KMS-11 (cell line): ENCODE measurements at regions not wholly inside any gene's neighbourhood (a gene's known extent, or its start where the extent isn't known, plus 50 kb on each side); places are given as distances from the start of the nearest gene placed in this dataset.

Experiments used
- H2AFZ ChIP-seq: fragments of 200-600 bp; sonication (generic); 2 replicates; pipeline ENCODE4 v1.6.1; 2016; ENCODE audit warnings: antibody characterized with exemption, mixed run types, low read depth
- H3K27ac ChIP-seq: fragments of 200-600 bp; sonication (generic); 2 replicates; pipeline ENCODE4 v1.6.1; 2016; ENCODE audit warnings: mild to moderate bottlenecking, mixed run types
- H3K27me3 ChIP-seq: fragments of 200-600 bp; sonication (generic); 2 replicates; pipeline ENCODE4 v1.6.1; 2017; ENCODE audit warnings: mild to moderate bottlenecking, low read depth, mixed run types, moderate library complexity; ENCODE audit not compliant: insufficient read depth
- H3K36me3 ChIP-seq: fragments of 200-600 bp; sonication (generic); 2 replicates; pipeline ENCODE4 v1.6.1; 2017; ENCODE audit warnings: mild to moderate bottlenecking, mixed run types; ENCODE audit not compliant: insufficient read depth
- H3K4me1 ChIP-seq: fragments of 200-600 bp; sonication (generic); 2 replicates; pipeline ENCODE4 v1.6.1; 2016; ENCODE audit warnings: mild to moderate bottlenecking, low read depth, mixed run types; ENCODE audit not compliant: poor library complexity, severe bottlenecking
- H3K4me2 ChIP-seq: fragments of 200-600 bp; sonication (generic); 2 replicates; pipeline ENCODE4 v1.7.0; 2016; ENCODE audit warnings: mild to moderate bottlenecking, mixed run types
- H3K4me3 ChIP-seq: fragments of 200-600 bp; sonication (generic); IDR thresholded peaks from 2 replicates; pipeline ENCODE4 v1.6.1; 2017; ENCODE audit warnings: low read depth, low read length, mixed read lengths; ENCODE audit not compliant: insufficient read depth
- H3K79me2 ChIP-seq: fragments of 200-600 bp; sonication (generic); 2 replicates; pipeline ENCODE4 v1.6.1; 2016; ENCODE audit warnings: low read depth, mixed run types; ENCODE audit not compliant: insufficient read depth
- H3K9ac ChIP-seq: fragments of 200-600 bp; sonication (generic); 2 replicates; pipeline ENCODE4 v1.6.1; 2016; ENCODE audit warnings: mild to moderate bottlenecking, mixed run types
- H4K20me1 ChIP-seq: fragments of 200-600 bp; sonication (generic); 2 replicates; pipeline ENCODE4 v1.6.1; 2016; ENCODE audit warnings: mild to moderate bottlenecking, mixed run types; ENCODE audit not compliant: insufficient read depth
- CTCF ChIP-seq: fragments of 200-600 bp; sonication (generic); conservative IDR thresholded peaks from 2 replicates; pipeline ENCODE4 v1.6.1; 2017; ENCODE audit warnings: low read depth, mild to moderate bottlenecking, antibody characterized with exemption, low read length, moderate library complexity, mixed read lengths

DNA sequence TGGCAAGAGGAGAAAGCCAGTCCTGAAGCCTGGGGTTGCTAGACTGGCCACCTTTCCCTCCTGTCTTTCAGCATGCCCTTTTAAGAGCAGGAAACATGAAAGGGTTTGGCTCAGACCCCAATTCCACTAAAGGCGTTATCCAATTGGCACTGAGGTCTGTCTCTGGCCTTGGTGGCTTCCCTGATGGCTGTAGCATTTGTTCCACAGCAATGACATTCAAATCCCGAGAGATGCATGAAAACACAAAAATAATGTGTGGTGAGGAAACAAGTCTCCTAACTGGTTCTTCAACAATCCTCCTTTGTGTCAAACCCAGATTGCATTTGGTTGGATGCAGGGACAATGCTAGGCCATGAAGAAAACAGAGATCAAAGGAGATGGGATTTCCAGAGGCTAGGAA, 56.5 kb upstream of the ADTRP start:
- H3K79me2 ChIP-seq = peaks cover 20% of the 10 kb centered on the region; the same call in 1 of the 2 replicates
- H3K27ac ChIP-seq = peak overlapping the region; percentile 94
- no peaks in the 10 kb centered on the region for H3K27me3 ChIP-seq
- H2AFZ ChIP-seq = peak overlapping the region; percentile 51
- no peaks in the 10 kb centered on the region for H4K20me1 ChIP-seq
- peaks cover 67% of the 10 kb centered on the region for H3K4me1 ChIP-seq
- peak overlapping the region; percentile 72 for H3K9ac ChIP-seq
- H3K4me3 ChIP-seq = no peak overlapping the region
- TF ChIP-seq CTCF = no peak
- peak overlapping the region; percentile 89 for H3K4me2 ChIP-seq
- no peaks in the 10 kb centered on the region for H3K36me3 ChIP-seq

DNA sequence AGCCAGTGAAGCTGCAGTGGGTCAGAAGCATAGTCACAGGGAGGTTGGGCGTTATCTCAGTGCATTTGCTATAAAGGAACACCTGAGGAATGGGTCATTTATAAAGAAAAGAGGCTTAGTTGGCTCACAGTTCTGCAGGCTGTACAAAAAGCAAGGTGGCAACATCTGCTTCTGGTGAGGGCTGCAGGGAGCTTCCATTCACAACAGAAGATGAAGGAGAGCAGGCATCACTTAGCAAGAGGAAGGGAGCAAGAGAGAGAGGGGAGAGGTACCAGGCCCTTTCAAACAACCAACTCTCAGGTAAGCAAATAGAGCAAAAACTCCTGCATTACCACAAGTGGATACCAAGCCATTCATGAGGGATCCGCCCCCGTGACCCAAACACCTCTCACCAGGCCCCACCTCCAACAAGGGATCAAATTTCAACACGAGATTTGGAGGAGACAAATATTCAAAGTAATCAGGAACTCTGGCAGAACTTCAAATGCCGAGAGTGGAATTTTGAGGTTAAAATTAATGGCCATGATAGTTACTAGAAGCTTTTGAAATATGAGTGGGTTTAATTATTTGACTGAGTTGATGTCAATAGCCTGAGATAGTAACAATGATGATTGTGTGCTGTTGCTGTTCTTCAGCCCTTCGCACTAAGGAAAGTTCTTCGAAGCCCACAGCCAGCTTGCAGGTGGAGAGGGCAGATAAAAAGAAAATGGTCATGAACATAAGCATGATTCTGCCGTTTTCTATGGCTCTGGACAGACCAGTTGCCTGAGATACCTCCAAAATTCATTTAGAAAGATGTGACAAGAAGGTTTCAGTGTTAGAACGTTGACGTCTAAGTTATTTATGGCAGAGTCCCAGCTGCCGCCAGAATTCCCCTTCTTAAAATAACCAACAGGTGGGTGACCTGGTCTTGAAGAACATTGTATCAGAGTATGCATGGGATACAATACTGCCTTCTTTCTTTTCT, 55.3 kb upstream of the ADTRP start:
- peak overlapping the region; percentile 89 for H3K4me2 ChIP-seq

GRCh38 chr6:11831653-11832052, 53.0 kb upstream of the ADTRP start:
- Histone ChIP-seq H3K4me1 (peaks cover 99% of the 10 kb centered on the region), H3K9ac (peak overlapping the region; percentile 72), H4K20me1 (no peaks in the 10 kb centered on the region), H3K4me2 (peak overlapping the region; percentile 89; the same call in 1 of the 2 replicates), H3K27ac (peak overlapping the region; percentile 94), H3K79me2 (peaks cover 20% of the 10 kb centered on the region; the same call in 1 of the 2 replicates), H3K4me3 (no peak overlapping the region), H2AFZ (no peak overlapping the region), H3K27me3 (no peaks in the 10 kb centered on the region), H3K36me3 (no peaks in the 10 kb centered on the region)
- TF ChIP-seq CTCF = no peak

More for the DNA sequence above, 55.3 kb upstream of the ADTRP start:
- no peaks in the 10 kb centered on the region for H4K20me1 ChIP-seq
- H3K36me3 ChIP-seq = no peaks in the 10 kb centered on the region
- H3K9ac ChIP-seq = peak overlapping the region; percentile 72
- no peaks in the 10 kb centered on the region for H3K27me3 ChIP-seq
- H3K79me2 ChIP-seq = peaks cover 20% of the 10 kb centered on the region; the same call in 1 of the 2 replicates
- no peak overlapping the region for H3K4me3 ChIP-seq
- H3K27ac ChIP-seq = peak overlapping the region; percentile 94
- no peak; the same call in 1 of the 2 replicates for TF ChIP-seq CTCF
- H2AFZ ChIP-seq = no peak overlapping the region
- H3K4me1 ChIP-seq = peaks cover 78% of the 10 kb centered on the region

- no peaks in the 10 kb centered on the region for H4K20me1 ChIP-seq
- H3K4me1 ChIP-seq = peaks cover 98% of the 10 kb centered on the region
- peak overlapping the region; percentile 72 for H3K9ac ChIP-seq
- H3K79me2 ChIP-seq = peaks cover 20% of the 10 kb centered on the region; the same call in 1 of the 2 replicates
- H2AFZ ChIP-seq = no peak overlapping the region
- no peaks in the 10 kb centered on the region for H3K36me3 ChIP-seq
- TF ChIP-seq CTCF = no peak
- no peaks in the 10 kb centered on the region for H3K27me3 ChIP-seq
- peak overlapping the region; percentile 74 for H3K4me2 ChIP-seq
- no peak overlapping the region for H3K4me3 ChIP-seq
- peak overlapping the region; percentile 94 for H3K27ac ChIP-seq
These were observed 51.9 kb upstream of the ADTRP start for GRCh38 chr6:11830520-11830919.
